Mucosa of gallbladder (tissue), 1 donor: ENCODE measurements at regions not wholly inside any gene's neighbourhood (a gene's known extent, or its start where the extent isn't known, plus 50 kb on each side); places are given as distances from the start of the nearest gene placed in this dataset.

Source experiments
- DNase-seq: peaks from one replicate; pipeline ENCODE4 v3.0.0-alpha.2; 2020; ENCODE audit warnings: low spot score
- donor health status: DM: no; HTN: no; CAD: no.

DNA sequence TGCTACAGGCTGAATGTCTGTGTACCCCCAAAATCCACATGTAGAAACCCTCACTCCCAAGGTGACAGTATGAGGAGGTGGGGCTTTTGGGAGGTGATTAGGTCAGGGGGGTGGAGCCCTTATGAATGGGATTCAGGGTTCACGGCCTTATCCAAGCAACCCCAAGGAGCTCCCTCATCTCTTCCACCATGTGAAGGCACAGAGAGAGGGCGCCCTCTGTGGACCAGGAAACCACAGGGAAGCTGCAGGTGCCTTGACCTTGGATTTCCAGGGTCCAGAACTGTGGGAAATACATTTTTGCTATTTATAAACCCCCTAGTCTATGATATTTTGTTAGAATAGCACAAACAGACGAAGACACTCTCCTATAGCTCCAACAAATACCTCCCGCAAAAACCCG, 53.6 kb upstream of the IRX2 start:
- DNase-seq = no peak

- DNase-seq = no peak
These were observed 52.3 kb upstream of the IRX2 start for GRCh38 chr5:2803751-2804150.

DNA sequence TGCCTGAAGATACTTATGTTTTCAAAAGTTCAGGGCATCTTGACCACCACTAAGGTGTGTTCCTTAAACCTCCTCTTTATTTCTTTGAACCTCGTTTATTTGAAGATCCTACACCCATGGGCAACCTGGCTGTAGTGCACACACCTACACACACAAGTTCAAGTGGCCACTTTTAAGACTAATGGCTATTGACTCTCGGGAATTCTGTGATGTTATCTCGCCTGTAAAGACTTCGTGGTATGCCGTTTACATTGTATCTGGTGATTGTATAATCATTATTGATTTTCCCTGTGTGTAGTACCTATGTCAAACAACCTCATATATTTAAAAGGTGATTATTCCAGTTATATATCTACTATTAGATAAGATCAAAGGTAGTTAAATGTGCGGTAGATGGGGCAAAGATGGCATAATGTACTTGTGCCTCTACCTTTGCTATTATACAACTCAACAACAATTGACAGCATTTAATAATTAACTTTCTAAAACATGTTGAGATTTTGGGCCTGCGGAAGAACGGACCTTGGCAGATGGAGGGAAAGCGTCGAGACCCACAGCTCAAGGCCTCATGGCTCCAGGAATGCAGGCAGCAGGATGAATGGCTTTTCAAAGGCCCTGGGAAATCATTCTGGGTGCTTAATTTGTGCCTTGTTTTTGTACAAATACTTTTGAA, 51.4 kb upstream of the IRX2 start:
- DNase-seq = no peak

- DNase-seq = no peak
These were observed 50.4 kb upstream of the IRX2 start for GRCh38 chr5:2801577-2802525.
